Nephron progenitor cell (in vitro differentiated cells): ENCODE measurements at regions not wholly inside any gene's neighbourhood (a gene's known extent, or its start where the extent isn't known, plus 50 kb on each side); places are given as distances from the start of the nearest gene placed in this dataset.
"Not testable (repeated sequence)": the region's sequence is repeated elsewhere in the genome, so short reads cannot be mapped to it uniquely, and the experiment has no call there.

ENCODE experiments used
- DNase-seq: peaks from one replicate; pipeline ENCODE4 v3.0.0; 2021
- H3K27ac Mint-ChIP-seq: 2 replicates; pipeline ENCODE4 v1.8.0; 2021; ENCODE audit warnings: mild to moderate bottlenecking, moderate library complexity, mixed read lengths
- H3K27me3 Mint-ChIP-seq: 2 replicates; pipeline ENCODE4 v1.8.0; 2021; ENCODE audit warnings: mild to moderate bottlenecking, low read depth, mixed read lengths; ENCODE audit not compliant: poor library complexity
- H3K36me3 Mint-ChIP-seq: 2 replicates; pipeline ENCODE4 v1.8.0; 2021; ENCODE audit warnings: low read depth, mixed read lengths
- H3K4me1 Mint-ChIP-seq: 2 replicates; pipeline ENCODE4 v1.8.0; 2021; ENCODE audit warnings: mixed read lengths
- H3K4me3 Mint-ChIP-seq: 2 replicates; pipeline ENCODE4 v1.8.0; 2021; ENCODE audit warnings: mild to moderate bottlenecking, moderate library complexity, mixed read lengths
- H3K9me3 Mint-ChIP-seq: 2 replicates; pipeline ENCODE4 v1.8.0; 2021; ENCODE audit warnings: mild to moderate bottlenecking, moderate library complexity, mixed read lengths
- TF ChIP-seq, protein P1 (sequence below): fragments of 200-600 bp; sonication (generic); IDR thresholded peaks from 2 replicates; pipeline ENCODE4 v1.5.0; 2021; ENCODE audit warnings: antibody characterized with exemption

DNA sequence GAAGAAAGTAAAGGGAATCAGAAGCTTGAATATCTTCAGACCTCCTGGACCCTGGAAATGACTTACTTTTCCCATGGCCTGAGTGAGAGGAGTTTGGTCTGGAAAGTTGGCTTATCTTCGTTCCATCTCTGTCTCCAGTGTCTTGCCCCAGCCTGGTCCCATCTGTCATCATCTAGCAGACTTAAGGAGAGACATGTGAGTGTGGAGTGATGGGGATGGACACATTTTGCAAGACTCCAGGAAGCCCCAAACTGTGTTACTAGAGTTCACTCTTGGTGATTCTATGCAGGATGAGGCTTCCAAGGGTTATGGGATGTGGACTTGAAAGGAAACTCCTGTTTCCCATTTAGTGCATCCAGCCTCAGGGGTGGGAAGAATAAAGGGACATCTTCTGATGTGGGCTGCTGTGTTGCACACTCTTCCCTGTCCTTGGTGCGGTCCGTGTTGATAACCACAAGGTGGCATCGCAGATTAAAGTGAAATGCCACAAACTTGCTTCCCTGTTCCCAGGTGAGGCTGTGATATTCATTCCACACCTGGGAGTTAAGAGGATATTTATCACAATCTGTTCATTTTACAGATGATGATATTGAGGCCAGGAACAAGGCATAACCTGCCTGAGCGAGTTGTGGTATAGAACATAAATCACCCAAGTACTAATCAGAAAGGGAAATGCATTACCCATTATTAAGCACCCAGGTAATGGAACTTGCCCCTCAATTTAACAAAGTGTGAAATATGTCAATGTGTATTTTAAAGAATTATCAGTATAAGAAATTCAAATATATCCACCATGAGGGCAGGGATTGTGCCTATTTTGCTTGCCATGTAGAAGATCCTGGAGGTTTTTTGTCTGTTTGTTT, 269.9 kb upstream of the PAPPA start:
- peaks cover 11% of the 10 kb centered on the region for H3K4me1 Mint-ChIP-seq
- peak; percentile 35 for DNase-seq
- H3K27me3 Mint-ChIP-seq, result no peaks in the 10 kb centered on the region
- no peak overlapping the region for H3K4me3 Mint-ChIP-seq
- TF ChIP-seq, protein P1, sequence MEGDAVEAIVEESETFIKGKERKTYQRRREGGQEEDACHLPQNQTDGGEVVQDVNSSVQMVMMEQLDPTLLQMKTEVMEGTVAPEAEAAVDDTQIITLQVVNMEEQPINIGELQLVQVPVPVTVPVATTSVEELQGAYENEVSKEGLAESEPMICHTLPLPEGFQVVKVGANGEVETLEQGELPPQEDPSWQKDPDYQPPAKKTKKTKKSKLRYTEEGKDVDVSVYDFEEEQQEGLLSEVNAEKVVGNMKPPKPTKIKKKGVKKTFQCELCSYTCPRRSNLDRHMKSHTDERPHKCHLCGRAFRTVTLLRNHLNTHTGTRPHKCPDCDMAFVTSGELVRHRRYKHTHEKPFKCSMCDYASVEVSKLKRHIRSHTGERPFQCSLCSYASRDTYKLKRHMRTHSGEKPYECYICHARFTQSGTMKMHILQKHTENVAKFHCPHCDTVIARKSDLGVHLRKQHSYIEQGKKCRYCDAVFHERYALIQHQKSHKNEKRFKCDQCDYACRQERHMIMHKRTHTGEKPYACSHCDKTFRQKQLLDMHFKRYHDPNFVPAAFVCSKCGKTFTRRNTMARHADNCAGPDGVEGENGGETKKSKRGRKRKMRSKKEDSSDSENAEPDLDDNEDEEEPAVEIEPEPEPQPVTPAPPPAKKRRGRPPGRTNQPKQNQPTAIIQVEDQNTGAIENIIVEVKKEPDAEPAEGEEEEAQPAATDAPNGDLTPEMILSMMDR, result peak; percentile 55
- peaks cover under 1% of the 10 kb centered on the region for H3K9me3 Mint-ChIP-seq
- H3K36me3 Mint-ChIP-seq, result no peaks in the 10 kb centered on the region
- H3K27ac Mint-ChIP-seq, result no peak overlapping the region

- Mint-ChIP-seq H3K9me3 (no peaks in the 10 kb centered on the region), H3K4me3 (no peak overlapping the region), H3K27ac (no peak overlapping the region), H3K4me1 (peaks cover 6% of the 10 kb centered on the region), H3K36me3 (no peaks in the 10 kb centered on the region), H3K27me3 (no peaks in the 10 kb centered on the region)
- TF ChIP-seq, protein P1, result no peak
- DNase-seq, result no peak
Observed at GRCh38 chr9:115884846-115885245, 268.7 kb upstream of the PAPPA start.

GRCh38 chr9:115888131-115888530, 265.5 kb upstream of the PAPPA start:
- no peak overlapping the region for H3K27ac Mint-ChIP-seq

GRCh38 chr9:115891929-115892328, 261.7 kb upstream of the PAPPA start:
- H3K27ac Mint-ChIP-seq, result no peak overlapping the region
- no peaks in the 10 kb centered on the region for H3K4me1 Mint-ChIP-seq
- peaks cover 23% of the 10 kb centered on the region for H3K9me3 Mint-ChIP-seq
- TF ChIP-seq, protein P1, result no peak
- H3K27me3 Mint-ChIP-seq, result peaks cover 4% of the 10 kb centered on the region
- no peaks in the 10 kb centered on the region for H3K36me3 Mint-ChIP-seq
- no peak for DNase-seq
- no peak overlapping the region for H3K4me3 Mint-ChIP-seq

More at GRCh38 chr9:115888131-115888530, 265.5 kb upstream of the PAPPA start:
- DNase-seq, result no peak
- Mint-ChIP-seq H3K36me3 (no peaks in the 10 kb centered on the region), H3K27me3 (no peaks in the 10 kb centered on the region), H3K4me1 (peaks cover 6% of the 10 kb centered on the region), H3K4me3 (no peak overlapping the region), H3K9me3 (peaks cover 13% of the 10 kb centered on the region)
- TF ChIP-seq, protein P1, result no peak

DNA sequence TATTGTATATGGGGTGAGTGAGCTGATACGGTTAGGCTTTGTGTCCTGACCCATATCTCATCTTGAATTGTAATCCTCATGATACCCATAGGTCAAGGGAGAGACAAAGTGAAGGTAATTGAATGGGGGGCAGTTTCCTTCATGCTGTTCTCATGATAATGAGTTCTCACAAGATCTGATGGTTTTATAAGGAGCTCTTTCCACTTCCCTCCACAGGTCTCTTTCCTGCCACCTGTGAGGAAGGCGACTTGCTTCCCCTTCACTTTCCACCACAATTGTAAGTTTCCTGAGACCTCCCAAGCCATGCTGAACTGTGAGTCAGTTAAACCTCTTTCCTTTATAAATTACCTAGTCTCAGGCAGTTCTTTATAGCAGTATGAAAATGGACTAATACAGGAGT, 255.1 kb upstream of the PAPPA start:
- H3K27me3 Mint-ChIP-seq, H3K4me1 Mint-ChIP-seq, DNase-seq, H3K36me3 Mint-ChIP-seq, H3K27ac Mint-ChIP-seq, H3K4me3 Mint-ChIP-seq: not testable (repeated sequence)
- peaks cover 10% of the 10 kb centered on the region for H3K9me3 Mint-ChIP-seq

DNA sequence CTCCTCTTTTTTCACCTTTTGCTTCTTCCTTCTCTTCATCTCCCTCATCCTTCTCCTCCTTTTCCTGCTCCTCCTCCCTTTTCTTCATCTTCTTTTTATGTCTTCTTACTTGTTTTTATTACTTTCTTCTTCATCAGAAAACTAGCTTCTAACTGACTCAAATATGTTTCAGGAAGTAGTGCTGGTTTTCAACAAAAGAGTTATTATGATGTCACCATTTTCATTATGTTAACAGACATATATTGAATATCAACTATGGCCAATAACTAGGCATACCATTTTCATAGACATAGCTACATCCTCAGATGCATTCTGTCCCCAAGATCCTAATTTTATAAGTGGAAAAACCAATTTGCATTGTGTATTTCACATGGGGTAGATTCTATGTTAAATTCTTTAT, 252.9 kb upstream of the PAPPA start:
- peaks cover 10% of the 10 kb centered on the region for H3K9me3 Mint-ChIP-seq
- no peak for DNase-seq
- TF ChIP-seq, protein P1, result no peak
- H3K4me1 Mint-ChIP-seq, result no peaks in the 10 kb centered on the region
- H3K27me3 Mint-ChIP-seq, result peaks cover 7% of the 10 kb centered on the region
- no peak overlapping the region for H3K4me3 Mint-ChIP-seq
- no peaks in the 10 kb centered on the region for H3K36me3 Mint-ChIP-seq
- H3K27ac Mint-ChIP-seq, result no peak overlapping the region
